ENCODE measurements at regions not wholly inside any gene's neighbourhood (a gene's known extent, or its start where the extent isn't known, plus 50 kb on each side); places are given as distances from the start of the nearest gene placed in this dataset.

- no peak for TF ChIP-seq ZNF431 (CRISPR knock-in tag; IDR thresholded peaks at IDR 0.05)
- TF ChIP-seq CREB1 (IDR thresholded peaks at IDR 0.05), result no peak
- TF ChIP-seq CREB1 (CRISPR knock-in tag; IDR thresholded peaks at IDR 0.05), result no peak
- TF ChIP-seq FOXM1 (IDR thresholded peaks at IDR 0.05; ENCODE audit: low read depth), result no peak
- no peak for TF ChIP-seq FOXM1 (CRISPR knock-in tag; IDR thresholded peaks at IDR 0.05; ENCODE audit: low read depth)
- TF ChIP-seq SMARCC2 (IDR thresholded peaks at IDR 0.05; ENCODE audit: low read depth), result no peak
- TF ChIP-seq GMEB1 (CRISPR knock-in tag; IDR thresholded peaks at IDR 0.05), result no peak
- no peak for TF ChIP-seq ATF3 (IDR thresholded peaks at IDR 0.05)
- TF ChIP-seq ATF3 (CRISPR knock-in tag; conservative IDR thresholded peaks at IDR 0.05), result no peak
- no peak for TF ChIP-seq MAFK (IDR thresholded peaks at IDR 0.05; ENCODE audit: low read length)
- no peak for TF ChIP-seq PRDM10 (IDR thresholded peaks at IDR 0.05; ENCODE audit: partially characterized antibody)
- no peak for TF ChIP-seq BHLHE40 (IDR thresholded peaks at IDR 0.05; ENCODE audit: low read length)
- no peak for TF ChIP-seq EZH2 (IDR thresholded peaks at IDR 0.05; ENCODE audit: borderline replicate concordance, low read depth, low read length)
- TF ChIP-seq MYNN (IDR thresholded peaks at IDR 0.05), result no peak
- no peak for TF ChIP-seq MYNN (CRISPR knock-in tag; IDR thresholded peaks at IDR 0.05)
- no peak for TF ChIP-seq ZNF668 (CRISPR knock-in tag; IDR thresholded peaks at IDR 0.05)
- TF ChIP-seq ZNF274 (IDR thresholded peaks at IDR 0.05; ENCODE audit: borderline replicate concordance, low read depth, low read length), result no peak
Observed at GRCh38 chrX:39501822-39502221, 595.9 kb downstream of the BCOR start.
